Stimulated activated CD4-positive, alpha-beta T cell treated with anti-CD3 and anti-CD28 coated beads, TNF-alpha, amount 100 ng/mL, for 1 hour (primary cell): ENCODE measurements at regions not wholly inside any gene's neighbourhood (a gene's known extent, or its start where the extent isn't known, plus 50 kb on each side); places are given as distances from the start of the nearest gene placed in this dataset.
"Not testable (repeated sequence)": the region's sequence is repeated elsewhere in the genome, so short reads cannot be mapped to it uniquely, and the experiment has no call there.

Source experiments
- DNase-seq, 3 donors: peaks; one replicate each; pipeline ENCODE4 v3.0.0-alpha.2; 2020; ENCODE audit warnings: low read depth in 3 of 3, low spot score in 1 of 3

DNA sequence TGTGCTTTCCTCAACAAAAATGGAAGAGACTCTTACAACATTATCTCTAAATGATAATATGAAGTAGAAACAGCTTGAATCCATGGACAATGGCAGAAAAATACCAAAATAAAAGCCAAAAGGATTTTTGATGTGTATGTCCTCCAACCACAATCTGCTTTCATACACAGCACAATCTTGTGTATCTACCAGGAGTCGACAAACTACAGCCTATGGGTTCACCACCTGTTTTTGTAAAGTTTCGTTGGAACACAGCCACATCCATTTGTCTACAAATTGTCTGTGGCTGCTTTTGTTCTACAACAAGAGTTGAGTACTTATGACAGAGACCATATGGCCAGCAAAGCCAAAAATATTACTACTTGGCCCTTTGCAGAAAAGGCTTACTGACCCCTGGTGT lies 88.7 kb upstream of the UBE2E2 start:
- no peak for DNase-seq

DNA sequence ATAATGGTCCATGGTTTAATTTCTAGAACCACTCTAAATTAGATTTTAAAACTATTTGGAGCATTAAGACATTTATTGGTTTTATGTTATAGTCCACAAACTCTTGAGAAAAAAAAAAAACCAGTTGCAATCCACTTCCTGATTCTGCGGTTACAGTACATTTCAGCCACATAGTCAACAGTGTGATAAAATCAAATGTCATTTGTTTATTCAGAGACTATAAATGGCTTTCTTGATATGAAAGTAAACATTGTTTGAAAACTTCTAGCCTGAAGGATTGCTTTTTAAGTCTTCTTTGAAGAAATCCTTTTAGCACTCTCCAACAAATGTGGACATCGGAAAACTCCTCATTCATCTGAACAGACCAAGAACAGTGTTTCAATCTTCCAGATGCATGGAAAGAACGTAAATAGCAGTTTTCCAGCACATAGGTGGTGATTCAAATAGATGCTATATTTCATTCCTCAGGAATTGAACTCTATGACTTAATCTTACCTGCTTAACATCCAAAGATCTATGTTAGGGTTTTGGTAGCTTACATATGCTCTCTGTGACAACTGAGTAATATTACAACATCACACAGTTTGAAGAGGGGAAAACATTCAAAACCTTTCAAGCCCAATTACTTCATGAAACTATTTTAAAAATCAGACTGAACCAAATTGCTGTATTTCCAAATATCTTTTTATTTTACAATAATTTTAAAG lies 87.8 kb upstream of the UBE2E2 start:
- no peak for DNase-seq

DNA sequence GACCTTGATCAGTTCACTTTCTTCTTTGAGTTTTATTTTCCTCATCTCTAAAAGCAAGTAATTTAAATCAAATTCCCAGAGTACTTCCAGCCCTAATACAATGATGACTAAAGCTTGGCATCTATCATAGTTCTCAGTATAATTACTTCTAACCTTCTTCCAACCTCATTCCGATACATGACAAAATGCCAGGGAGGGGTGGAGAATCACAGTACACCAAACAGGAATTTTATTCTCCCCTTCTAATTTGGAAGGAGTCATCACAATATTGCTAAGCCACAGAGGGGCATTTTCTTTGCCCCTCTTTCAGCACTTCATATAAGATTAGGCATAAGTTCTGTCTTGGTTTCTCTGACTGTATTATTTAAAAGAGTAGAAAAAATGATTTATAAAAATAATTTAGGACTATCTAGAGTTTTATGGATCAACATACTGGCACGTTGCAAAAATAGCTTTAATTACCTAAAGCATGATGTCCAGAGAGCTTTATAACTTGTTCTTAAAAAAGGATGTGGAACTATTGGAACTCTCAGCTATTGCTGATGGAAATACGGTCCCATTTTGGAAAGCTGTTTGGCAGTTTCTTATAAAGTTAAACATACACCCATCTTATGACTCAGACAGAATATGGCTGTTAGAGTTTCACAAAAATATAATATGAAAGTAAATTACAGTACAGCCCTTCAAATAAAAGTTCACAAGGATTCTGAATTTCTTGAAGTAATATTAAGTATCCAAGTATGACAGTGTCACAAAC lies 86.9 kb upstream of the UBE2E2 start:
- no peak for DNase-seq

DNA sequence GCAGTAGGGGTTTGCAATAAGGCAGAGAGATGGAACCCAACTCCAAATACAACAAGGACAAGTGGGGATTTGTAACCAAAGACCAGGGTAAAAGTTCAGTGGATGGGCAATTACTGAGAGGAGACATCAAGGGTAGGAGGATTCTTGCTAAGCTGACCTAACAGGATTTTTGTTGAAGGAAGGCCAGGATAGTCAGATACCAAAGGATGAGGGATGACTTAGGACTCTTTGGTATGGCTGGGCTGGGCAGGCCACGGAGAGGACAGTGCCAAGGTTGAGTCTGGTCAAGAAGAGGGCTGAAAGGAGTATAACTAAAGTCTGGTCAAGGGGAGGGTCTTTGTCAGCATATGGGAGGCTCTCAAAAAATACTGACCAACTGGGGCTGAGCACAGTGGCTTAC lies 85.3 kb upstream of the UBE2E2 start:
- DNase-seq = no peak

DNA sequence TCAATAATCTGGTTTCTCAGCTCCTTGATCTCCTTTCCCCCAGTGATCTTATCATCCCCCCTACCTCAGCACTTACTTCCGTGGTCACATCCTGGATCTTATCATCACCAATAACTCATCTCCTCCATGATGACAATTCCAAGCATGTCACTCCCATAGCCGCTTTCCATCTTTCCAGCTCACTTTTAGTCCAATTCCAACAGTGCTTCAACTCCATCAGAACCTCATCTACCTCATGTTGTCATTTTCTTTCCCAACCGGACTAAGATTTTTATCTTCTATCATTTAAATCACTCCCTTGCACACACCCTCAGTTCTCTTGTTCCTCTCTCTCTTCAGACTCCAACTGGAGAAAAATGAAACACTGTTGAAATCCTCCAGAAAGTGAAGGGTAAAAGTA lies 75.9 kb upstream of the UBE2E2 start:
- no peak for DNase-seq

DNA sequence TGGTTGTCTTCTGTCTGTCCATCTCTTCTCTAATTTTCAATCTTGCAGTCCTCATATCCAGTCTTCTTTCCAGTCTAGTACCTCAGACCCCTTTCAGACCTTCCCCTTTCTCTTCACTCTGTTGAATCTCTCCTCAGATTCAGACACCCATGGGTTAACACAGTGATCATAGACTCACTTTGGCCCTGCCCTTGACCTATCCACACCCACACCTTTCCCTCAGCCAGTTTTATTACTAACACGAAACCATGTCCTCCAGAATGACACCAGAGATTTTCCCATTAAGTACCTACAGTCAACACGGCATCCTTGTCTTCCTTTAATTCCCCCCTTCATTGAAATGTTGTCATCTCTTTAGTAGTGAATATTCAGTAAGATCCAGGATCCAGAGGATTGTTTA lies 74.5 kb upstream of the UBE2E2 start:
- no peak for DNase-seq

DNA sequence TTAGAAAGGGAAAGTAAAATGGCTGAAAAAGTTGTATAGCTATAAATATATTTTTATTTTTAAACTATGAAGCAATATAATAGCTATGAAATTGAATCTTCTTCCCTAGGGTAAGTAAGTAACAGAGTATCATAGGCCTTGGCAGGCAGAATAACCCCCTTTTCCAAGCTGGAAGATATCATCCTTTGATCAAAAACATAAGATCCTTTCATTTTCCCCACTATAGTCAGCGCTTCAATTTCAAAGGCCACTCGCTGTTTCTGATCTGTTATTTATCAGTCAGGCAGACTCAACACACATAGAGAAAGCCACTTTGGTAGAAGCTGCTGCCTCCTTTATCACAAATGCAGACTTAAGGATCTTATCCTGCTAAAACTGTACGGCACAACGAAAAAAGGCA lies 74.0 kb upstream of the UBE2E2 start:
- no peak for DNase-seq

DNA sequence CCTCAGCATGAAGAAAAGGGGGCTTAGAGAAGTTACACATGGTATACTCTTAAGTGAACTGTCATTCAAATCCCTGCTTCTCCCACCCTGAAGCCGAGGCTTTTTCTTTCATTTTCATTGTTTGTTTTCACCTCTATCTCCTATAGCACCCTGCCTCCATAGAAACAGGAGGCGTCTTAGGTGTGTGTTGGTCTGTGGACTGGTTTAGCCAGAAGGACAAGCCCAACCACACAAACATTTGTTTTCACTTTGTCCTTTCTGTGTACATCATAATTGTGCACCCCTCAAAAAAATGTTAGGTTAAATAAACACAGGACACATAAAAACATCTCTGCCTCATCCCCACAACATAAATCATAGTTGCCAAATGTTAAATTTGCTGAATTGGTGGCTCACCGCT lies 73.3 kb upstream of the UBE2E2 start:
- no peak for DNase-seq

DNA sequence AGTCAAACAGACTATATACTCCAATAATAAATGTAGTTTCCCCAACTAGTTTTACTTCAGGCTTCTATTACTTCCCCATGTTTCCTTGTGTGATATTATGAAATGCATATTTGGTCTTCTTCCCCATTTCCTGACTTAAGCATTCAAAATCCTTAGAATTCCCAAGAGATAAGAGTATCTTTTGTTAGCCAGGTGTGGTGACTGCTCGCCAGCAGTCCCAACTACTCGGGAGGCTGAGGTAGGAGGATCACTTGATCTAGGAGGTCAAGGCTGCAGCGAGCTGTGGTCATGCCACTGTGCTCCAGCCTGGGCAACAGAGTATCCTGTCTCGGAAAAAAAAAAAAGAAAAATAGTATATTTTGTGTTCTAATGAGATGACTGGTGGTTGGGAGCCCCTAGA lies 72.7 kb upstream of the UBE2E2 start:
- no peak for DNase-seq

DNA sequence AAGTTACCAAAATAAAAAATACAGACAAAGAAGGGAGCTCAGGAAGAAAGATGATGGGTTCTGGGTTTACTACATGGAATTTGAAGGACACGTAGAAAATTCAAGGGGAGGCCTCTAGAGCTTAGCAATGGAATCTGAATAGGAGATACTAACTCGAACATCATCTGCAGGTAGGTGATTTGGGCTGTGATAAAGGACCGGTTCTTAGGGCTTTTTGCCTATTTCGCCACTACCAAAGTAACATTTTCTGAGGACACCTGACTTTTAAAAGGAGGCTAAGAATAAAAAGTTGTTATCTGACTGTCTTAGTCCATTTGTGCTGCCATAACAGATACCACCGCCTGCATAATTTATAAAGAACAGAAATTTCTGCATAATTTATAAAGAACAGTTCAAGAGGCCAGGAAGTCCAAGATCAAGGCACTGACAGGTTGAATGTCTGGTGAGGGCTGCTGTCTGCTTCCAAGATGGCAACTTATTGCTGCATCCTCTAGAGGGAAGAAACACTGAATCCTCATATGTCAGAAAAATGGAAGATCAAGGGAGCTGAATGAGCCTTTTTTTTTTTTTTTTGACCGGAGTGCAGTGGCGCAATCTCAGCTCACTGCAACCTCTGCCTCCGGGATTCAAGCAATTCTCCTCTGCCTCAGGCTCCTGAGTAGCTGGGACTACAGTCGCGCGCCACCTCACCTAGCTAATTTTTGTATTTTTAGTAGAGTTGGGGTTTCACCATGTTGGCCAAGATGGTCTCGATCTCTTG lies 67.9 kb upstream of the UBE2E2 start:
- DNase-seq = no peak

DNA sequence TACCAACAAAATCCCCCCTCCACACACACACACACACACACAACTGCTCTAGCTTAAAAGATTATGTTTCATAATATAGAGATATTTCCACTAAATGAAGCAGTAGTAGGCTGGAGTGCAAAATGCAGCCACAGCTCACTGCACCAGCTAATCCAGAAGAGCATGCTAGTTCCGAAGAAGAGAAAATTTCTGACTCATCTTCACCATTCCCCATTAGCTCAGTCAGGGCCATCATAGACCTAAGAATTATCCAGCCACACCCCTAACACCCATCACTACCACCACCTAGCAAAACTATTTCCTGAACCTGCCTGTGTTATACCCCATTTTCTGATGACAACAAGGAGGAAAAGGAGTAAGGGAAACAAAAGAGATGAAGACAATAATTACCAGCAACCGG lies 67.1 kb upstream of the UBE2E2 start:
- no peak for DNase-seq

DNA sequence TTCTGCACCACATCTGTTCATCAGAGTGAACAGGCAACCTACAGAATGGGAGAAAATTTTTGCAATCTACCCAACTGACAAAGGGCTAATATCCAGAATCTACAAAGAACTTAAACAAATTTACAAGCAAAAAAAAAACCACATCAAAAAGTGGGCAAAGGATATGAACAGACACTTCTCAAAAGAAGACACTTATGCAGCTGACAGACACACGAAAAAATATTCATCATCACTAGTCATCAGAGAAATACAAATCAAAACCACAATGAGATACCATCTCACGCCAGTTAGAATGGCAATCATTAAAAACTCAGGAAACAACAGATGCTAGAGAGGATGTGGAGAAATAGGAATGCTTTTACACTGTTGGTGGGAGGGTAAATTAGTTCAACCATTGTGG lies 59.1 kb upstream of the UBE2E2 start:
- DNase-seq = not testable (repeated sequence)

DNA sequence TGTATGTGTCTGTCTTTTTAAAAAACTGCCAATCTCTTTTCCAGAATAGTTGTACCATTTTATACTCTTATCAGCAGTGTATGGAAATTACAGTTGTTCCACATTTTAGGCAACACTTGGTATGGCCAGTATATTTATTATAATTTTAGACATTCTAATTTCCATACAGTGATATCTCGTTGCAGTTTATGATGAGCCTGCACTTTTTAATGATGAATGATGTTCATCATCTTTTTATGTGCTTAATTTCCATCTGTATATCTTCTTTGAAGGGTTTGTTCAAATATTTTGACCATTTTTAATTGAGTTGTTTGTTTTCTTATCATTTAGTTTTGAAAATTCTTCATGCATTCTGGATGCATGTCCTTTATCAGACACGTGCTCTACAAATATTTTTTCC lies 57.0 kb upstream of the UBE2E2 start:
- no peak for DNase-seq

DNA sequence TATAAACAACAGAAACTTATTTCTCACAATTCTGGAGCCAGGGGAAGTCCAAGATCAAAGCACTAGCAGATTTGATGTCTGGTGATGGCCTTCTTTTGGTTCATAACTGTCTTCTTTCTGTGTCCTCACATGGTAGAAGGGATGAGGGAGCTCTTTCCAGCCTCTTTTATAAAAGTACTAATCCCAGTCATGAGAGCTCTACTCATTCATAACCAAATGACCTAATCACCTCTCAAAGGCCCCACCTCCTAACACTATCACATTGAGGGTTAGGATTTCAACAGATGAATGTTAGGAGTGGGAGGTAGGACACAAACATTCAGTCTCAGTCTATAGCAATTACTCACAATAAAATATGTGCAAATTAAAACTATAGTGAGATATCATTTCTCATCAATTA lies 50.1 kb upstream of the UBE2E2 start:
- no peak for DNase-seq
